ENCODE measurements at regions not wholly inside any gene's neighbourhood (a gene's known extent, or its start where the extent isn't known, plus 50 kb on each side); places are given as distances from the start of the nearest gene placed in this dataset.
"Not testable (repeated sequence)": the region's sequence is repeated elsewhere in the genome, so short reads cannot be mapped to it uniquely, and the experiment has no call there.

DNA sequence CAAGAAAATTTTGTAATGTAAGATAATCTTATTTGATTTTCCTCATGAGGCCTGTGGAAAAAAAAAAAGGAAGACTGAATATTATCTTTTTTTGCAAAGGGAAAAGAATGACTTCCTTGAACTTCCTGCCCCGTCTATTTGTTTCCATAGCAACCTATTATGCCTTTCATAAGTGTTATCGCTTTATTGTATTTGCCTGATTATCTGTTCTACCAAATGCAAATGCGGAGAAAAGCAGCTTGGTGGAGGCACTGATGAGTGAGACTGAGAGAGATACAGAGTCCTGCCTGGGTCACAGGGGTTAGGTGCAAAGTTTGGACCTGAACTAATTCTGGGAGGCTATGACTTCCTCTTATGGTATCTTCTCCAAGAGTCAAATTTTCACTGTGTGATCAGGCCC, 334.0 kb upstream of the KCNMB2 start:
- no peak for DNase-seq

DNA sequence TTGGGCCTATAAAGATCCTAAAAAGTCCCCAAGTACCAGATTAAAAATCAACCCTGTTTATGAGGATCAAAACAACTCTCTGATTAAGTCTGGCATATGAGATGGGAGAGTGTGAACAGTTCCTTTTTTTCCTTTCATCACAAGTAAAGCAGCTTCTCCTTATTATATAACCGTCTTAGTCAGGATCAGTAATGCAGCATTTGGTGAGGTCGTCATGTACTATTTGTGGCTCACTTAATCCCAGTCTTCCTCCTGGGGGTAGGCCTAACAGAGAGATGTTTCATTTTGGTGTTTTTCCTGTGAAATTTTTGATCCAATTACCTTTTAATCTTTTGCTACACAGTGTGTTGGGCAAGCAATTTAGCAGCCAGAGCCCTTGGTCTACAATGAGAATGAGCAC, 333.1 kb upstream of the KCNMB2 start:
- DNase-seq: no peak

DNA sequence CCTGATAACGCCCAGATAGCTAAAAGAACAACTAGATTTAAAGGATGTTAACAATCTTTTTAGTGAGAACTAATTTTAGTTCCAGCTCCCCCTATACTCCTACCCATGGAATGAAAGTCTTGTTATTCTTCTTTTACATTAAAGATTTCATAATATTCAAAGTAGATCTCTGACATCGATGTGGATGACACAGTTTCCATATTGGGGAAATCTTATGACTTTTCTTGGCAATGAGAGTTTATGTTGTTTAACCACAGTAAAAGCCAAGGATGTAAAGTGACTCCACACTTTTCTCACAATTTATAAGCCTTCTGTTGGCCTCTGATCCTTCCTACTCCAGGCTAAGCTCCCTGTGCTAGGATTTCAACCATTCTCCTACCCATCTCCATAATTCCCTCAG, 332.6 kb upstream of the KCNMB2 start:
- no peak for DNase-seq

DNA sequence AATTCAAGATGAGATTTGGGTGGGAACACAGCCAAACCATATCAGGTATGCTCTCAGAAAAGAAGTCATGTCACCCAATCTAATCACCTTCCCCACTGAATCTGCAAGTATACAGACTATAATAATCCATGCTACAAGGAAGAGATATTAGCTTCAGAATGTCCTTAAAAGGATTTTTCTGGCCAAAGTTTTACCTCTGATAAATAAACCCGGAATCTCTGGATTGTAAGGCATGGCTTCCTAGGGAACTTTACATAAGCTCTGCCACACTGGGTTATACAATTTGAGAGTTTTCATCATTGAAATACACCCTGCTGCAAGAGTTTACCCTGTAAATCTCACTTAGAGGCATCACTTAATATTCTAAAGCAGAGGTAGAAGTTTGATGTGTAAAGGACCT, 330.5 kb upstream of the KCNMB2 start:
- DNase-seq: no peak

DNA sequence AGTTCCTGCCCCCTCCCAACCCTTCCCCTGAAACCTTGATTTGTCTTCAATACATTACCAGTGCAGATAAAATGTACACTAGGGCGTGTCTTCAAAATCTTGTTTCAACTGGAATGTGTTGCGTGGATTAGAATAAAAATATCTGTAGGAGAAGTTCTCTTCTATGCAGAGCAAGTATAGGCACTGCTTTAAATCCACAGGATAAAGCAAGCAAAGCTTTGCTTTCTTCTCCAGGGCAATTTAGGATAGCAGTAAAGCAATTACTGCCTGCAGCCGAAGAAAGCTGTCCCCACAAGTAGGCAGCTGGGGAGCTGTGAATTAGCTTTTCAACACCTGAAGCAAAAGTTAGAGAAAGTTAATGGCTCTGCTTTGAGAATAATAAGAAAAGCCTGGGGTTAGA, 329.7 kb upstream of the KCNMB2 start:
- no peak for DNase-seq

DNA sequence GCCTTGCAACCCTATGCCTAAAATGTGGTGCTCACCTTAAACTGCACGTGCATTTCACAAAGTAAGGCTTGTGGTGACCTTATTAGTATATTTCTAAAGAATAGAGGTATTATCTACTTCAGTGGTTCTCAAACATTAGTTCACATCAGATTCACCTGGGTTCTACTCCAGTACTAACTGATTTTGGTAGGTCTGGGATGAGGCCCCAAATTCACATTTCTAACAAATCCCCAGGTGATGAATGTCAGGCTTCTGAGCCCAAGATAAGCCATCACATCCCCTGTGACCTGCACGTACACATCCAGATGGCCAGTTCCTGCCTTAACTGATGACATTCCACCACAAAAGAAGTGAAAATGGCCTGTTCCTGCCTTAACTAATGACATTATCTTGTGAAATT, 329.1 kb upstream of the KCNMB2 start:
- DNase-seq: not testable (repeated sequence)

DNA sequence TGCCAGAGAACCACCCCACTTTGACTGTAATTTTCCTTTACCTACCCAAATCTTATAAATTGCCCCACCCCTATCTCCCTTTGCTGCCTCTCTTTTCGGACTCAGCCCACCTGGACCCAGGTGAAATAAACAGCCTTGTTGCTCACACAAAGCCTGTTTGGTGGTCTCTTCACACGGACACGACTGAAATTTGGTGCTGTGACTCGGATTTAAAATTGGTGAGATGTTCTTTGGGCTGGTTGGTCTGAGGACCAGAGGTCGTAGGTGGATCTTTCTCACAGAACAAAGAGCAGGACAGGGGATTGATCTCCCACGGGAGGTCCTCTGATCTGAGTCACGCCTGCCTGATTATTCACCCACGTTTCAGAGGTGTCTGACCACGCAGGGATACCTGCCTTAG, 328.6 kb upstream of the KCNMB2 start:
- DNase-seq: not testable (repeated sequence)

DNA sequence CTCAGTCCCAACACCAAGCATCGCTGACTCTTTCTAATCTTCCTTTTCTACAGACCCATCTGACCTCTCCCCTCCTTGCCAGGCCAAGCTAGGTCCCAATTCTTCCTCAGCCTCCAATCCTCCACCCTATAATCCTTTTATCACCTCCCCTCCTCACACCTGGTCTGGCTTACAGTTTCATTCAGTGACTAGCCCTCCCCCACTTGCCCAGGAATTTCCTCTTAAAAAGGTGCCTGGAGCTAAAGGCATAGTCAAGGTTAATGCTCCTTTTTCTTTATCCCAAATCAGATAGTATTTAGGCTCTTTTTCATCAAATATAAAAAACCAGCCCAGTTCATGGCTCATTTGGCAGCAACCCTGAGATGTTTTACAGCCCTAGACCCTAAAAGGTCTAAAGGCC, 327.1 kb upstream of the KCNMB2 start:
- not testable (repeated sequence) for DNase-seq

DNA sequence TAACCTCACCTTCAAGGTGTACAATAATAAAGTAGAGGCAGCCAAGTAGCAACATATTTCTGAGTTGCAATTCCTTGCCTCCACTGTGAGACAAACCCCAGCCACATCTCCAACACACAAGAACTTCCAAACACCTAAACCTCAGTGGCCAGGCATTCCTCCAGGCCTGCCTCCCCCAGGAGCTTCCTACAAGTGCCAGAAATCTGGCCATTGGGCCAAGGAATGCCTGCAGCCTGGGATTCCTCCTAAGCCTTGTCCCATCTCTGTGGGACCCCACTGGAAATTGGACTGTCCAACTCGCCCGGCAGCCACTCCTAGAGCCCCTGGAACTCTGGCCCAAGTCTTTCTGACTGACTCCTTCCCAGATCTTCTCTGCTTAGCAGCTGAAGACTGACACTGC, 326.6 kb upstream of the KCNMB2 start:
- DNase-seq: not testable (repeated sequence)

DNA sequence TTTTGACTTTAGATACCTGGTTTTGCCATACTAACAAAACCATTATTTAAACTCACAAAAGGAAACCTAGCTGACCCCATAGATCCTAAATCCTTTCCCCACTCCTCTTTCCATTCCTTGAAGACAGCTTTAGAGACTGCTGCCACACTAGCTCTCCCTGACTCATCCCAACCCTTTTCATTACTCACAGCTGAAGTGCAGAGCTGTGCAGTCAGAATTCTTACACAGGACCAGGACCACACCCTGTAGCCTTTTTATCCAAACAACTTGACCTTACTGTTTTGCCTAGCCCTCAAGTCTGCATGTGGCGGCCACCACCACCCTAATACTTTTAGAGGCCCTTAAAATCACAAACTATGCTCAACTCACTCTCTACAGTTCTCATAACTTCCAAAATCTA, 325.1 kb upstream of the KCNMB2 start:
- DNase-seq: not testable (repeated sequence)

DNA sequence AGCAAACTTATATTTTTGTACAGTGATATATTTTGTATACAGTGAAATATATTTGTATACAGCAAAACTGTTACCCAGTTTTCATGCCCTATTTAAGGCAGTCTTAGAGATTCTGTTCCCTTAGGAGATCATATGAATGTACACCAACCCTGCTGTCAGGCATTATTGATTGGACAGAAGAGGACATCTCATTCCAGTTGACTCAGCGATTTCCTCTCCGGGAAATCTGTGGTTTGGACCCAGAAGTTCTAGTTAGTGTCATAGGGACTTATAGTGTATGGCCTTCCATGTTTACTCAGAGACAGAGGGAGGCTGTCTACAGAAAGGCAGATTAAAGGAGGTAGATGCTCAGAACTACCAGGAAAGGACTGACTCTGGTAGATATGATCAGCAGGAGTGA, 318.8 kb upstream of the KCNMB2 start:
- DNase-seq: no peak

DNA sequence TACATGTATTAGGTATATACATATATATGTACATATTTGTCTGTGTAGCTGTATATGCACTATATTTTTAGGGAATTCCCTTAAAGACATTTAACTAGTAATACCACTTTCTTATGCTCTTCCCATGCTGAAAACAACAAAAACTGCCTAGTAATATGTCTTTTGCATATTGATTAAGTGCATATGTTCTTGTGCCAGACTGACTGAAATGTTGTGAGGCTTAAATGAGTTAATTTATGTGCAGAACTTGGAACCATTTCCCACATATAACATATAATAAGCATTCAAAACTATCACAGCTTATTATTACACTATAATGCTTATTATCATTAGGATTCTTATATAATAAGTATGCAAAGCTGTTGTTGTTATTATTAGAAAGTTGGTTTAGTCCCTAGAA, 318.0 kb upstream of the KCNMB2 start:
- no peak for DNase-seq

DNA sequence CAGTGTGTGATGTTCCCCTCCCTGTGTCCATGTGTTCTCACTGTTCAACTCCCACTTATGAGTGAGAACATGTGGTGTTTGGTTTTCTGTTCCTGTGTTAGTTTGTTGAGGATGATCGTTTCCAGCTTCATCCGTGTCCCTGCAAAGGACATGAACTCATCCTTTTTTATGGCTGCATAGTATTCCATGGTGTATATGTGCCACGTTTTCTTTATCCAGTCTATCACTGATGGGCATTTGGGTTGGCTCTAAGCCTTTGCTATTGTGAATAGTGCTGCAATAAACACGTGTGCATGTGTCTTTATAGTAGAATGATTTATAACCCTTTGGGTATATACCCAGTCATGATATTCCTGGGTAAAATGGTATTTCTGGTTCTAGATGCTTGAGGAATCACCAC, 316.6 kb upstream of the KCNMB2 start:
- not testable (repeated sequence) for DNase-seq

DNA sequence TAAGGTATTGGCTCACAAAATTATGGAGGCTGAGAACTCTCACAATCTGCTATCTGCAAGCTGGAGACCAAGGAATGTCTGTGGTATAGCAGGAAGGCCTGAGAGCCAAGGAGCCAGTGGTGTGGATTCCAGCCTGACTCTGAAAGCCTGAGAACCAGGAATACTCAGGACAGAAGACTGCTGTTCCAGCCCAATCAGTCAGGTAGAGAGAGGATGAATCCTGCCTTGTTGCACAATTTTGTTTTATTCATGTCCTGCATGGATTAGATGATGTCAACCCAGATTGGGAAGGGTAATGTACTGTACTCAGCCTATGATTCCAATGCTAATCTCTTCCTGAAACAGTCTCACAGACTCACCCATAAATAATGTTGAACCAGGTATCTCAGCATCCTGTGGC, 312.4 kb upstream of the KCNMB2 start:
- DNase-seq: no peak

DNA sequence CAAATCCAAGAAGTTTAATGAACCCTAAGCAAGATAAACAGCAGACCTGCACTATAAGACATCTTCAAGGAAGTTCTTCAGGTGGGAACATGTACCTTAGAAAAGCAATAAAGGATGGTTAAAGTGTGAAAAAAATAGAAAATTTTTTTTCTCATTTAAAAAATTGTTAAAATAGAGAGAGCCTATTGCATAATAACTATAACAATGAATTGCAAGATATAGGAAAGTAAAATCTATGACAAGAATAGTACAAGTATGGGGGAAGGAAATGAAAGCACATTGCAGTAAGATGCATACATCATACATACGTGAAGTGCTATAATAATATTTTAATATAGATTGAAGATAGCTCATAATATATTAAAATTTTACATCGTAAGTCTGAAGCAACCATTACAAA, 310.1 kb upstream of the KCNMB2 start:
- no peak for DNase-seq

DNA sequence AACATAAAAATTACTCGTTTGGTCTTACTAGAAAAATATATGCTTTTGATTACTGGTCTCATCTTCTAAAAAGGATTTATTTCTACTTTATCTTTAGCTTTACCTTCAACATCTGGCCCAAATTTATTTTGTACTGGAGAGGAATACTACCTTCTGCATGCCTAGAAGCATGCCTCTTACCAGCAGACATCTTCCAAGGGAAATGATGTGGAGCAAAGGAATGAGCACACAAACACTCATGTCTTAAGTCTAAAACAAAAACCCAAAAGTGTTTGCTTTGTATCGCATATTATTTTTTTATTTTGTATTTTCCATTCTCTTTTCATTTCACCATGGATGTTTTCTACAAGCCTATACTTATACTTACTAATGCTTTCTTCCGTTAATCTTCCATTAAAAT, 304.6 kb upstream of the KCNMB2 start:
- no peak for DNase-seq

DNA sequence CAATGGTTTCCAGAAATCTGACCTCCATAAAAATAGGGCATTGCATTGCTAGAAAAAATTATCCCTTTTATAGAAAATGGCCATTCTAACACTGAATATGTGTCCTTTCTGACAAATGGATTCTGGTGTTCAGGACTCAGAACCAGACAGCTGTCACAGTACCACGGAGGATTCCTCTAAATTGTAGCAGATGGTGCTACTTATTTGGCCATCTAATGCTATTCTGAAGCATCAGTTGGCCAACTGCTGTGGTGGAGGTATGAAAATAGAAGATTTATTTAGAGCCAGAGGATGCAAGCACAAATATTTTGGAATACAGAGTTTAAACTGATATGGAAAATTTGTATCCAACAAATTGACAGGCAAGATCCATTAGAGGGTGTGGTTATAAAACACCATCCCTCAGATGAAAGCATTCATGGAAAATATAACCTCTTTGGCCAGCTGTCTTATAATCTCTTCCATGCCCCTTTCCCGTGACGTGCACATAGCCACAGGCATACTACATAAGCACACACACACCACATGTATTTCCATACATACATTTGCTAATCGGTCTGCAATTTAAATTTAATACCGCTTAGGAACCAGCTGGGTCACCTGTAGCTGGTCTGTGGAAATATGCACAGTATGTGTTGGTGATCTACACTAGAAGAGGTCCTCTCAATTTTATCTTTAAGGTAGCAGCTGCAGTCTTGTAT, 302.7 kb upstream of the KCNMB2 start:
- no peak for DNase-seq

DNA sequence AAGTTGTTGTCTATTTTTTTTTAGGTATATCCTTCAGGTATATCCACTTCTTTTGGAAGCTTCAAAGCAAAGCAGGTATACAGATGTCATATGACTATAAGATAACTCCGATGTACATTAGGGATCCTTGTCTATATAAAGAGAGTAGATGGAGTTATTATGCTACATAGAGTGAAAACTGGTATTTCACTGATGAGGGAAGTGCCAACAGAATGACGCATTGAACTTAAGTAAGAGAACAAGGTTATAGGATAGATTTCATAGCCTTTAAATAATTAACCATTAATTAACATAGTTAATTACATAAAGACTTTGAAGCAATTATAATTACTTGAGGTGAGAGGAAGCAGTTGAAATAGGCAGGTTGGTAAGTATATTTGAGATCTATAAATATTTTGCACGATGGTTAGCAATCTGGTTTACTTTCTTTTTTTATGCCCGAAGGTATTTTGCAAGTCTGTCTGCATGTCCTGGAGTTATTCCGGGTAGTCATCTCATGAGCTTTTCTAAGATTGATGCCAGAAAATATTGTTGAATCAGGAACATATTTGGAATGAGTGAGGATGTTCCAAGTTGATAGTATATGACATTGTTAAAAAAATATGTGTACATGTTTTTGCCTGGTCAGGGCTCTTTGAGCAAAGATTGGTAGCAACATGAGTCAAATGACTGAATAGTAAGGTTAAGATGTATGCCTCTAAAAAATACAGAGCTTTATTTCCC, 299.5 kb upstream of the KCNMB2 start:
- DNase-seq: no peak

DNA sequence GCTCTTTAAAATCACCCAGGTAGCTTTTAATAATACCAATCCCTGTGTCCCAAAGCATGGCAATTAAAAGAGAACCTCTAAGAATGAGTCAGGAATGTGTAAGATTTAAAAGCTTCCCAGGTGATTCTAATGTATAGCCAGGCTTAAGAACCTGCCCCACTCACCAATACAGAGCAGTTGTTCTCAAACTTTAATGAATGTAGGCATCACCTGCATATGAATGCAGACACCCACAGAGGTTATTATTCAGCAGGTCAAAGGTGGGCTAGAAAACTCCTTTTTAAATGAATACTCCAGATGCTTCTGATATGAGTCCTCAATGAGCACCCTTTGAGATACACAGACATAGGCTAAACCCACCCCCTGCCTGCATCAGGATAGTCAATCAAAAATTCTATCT, 298.1 kb upstream of the KCNMB2 start:
- DNase-seq: no peak

DNA sequence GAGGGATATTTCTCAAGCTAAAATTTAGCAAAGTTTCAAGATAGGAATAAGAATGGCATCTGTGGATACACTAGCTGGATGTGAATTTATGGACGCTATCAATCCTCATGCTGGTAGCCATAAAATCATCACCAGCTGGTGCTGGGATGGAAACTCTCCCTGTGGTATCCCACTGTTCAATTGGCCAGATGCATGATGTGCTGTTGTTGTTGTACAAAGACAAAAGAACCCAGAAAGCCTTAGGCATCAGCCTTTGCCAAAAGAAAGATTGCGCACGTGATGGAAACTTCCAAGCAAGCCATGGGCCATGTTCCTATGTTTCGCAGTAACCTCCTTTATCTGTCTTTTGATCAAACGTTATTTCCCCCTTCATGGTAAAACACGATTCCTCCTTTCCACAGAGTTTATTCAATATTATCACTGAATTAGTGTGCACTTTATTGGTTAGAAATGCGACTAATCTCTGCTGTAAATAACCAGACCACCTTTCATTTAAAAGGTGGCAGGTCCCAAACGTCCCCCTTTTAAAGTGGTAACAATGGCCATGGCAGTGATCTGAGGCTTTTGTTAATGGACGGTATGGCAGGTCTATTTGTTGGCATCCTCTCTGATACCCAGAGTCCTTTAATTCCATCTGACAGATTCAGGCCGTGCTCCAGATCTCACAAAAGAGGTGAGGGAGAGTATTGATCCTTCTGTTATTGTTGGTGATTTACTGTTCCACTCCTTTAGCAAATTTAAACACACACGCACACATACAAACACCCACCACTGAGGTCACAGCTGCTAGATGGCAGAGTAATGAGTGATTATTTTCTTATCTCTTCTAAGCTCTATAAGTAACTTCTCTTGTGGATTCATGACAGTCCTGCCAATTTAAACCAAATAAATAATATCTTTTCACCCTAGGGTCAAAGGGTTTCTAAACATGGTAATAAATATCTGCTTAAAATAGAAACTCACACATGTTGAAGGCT, 291.2 kb upstream of the KCNMB2 start:
- no peak for DNase-seq

DNA sequence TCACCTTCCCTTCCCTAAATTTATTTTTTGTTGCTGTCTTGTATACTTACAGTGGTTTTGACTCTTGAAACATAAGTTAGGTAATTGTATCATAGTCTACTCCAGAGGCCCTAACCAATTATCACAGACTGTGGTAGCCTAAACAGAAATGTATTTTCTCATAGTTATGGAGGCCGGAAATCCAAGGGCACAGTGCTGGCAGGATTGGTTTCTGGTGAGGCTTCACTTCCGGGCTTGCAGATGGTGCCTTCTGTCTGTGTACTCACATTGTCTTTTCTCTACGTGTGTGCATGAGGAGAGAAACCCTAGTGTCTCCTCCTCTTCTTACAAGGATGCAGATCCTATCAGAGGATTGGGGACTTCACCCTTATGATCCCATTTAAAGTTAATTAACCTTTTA, 290.2 kb upstream of the KCNMB2 start:
- no peak for DNase-seq

DNA sequence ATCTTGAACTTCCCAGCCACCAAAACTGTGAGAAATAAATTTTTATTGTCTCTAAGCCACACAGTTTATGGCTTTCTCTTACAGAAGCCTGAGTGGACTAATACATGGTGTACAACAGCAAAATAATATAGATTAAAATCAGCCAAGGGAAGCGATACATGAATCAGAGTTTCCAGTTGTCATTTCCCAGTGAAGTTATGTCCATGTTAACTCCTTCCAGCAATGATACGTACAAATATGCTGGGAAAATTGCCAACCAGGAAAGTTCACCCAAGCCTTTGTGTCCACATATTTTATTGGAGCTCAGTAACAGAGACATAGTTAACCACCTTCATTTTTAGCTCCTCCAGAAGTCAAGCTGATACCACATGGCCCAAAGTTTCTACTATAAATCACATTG, 280.9 kb upstream of the KCNMB2 start:
- DNase-seq: no peak

DNA sequence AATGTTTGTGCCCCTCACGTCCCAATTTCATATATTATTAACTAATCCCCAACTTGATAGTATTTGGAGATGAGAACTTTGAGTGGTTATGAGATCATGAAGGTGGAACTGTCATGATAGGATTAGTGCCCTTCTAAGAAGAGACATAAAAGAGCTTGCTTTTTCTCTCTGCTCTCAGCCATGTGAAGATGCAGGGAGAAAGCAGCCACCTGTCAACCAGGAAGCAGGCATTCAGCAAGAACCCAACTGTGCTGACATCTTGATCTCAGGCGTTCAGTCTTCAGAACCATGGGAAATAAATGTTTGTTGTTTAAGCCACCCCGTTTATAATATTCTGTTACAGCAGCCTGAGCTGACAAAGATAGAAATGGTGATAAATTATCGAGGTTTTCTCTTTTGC, 278.7 kb upstream of the KCNMB2 start:
- DNase-seq: no peak

DNA sequence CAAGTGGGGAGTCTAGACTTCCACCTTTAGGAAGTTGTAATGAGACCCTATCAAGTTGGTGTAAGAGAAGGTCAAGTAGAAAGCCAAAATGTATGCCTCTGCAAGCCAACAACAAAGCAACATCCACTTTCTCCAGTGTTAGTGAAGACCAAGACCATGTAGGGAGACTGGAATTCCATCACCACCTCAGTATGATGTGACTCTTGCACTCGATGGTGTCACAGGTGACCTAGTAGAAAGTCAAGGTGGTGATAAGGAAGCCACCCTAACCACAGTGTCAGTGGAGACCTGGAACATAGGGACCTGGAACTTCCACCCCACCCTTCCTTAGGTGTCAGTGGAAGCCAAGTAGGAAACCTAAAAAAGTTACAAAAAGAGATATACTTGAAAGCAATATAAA, 278.1 kb upstream of the KCNMB2 start:
- DNase-seq: no peak
